Adrenal gland (tissue), 5 donors: ENCODE measurements at regions not wholly inside any gene's neighbourhood (a gene's known extent, or its start where the extent isn't known, plus 50 kb on each side); places are given as distances from the start of the nearest gene placed in this dataset.

ENCODE experiments used
- POLR2A ChIP-seq, 2 donors: fragments of 450-650 bp; IDR thresholded peaks; one replicate each; pipeline ENCODE4 v1.6.1; 2017; ENCODE audit warnings: antibody characterized with exemption in 2 of 2, mild to moderate bottlenecking in 2 of 2, moderate library complexity in 1 of 2
- TF ChIP-seq, protein P1 (sequence below), 6 experiments: fragments of 450-650 bp in 4 of 6; fragments of 200-600 bp in 2 of 6; sonication (generic) in 1 of 6; IDR thresholded peaks; 1 replicate in 5 of 6; 2 replicates in 1 of 6; pipeline versions ENCODE4 v1.5.1 to v1.8.0; 2016 to 2021; ENCODE audit warnings: antibody characterized with exemption in 6 of 6, mild to moderate bottlenecking in 2 of 6, moderate library complexity in 1 of 6
- donor health status: DM: no; HTN: no; CAD: no.

DNA sequence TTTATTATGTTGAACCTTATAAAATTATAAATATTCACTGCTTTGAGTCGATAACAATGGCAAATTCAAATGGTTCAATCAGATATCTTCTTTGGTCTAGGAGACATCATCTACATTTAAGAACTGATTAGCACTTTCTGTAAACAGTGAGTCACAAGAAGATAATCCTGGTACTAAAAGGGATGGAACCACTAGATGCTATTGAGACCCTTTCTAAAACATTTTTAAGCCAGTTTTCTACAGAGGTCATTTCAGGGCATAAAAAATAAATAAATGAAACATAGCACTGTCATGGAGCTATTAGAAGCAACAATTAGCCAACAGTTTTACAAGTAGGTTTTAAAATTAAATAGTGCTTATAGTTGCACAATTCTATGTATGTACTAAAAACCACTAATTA lies 212.2 kb downstream of the DUSP6 start:
- TF ChIP-seq, protein P1, sequence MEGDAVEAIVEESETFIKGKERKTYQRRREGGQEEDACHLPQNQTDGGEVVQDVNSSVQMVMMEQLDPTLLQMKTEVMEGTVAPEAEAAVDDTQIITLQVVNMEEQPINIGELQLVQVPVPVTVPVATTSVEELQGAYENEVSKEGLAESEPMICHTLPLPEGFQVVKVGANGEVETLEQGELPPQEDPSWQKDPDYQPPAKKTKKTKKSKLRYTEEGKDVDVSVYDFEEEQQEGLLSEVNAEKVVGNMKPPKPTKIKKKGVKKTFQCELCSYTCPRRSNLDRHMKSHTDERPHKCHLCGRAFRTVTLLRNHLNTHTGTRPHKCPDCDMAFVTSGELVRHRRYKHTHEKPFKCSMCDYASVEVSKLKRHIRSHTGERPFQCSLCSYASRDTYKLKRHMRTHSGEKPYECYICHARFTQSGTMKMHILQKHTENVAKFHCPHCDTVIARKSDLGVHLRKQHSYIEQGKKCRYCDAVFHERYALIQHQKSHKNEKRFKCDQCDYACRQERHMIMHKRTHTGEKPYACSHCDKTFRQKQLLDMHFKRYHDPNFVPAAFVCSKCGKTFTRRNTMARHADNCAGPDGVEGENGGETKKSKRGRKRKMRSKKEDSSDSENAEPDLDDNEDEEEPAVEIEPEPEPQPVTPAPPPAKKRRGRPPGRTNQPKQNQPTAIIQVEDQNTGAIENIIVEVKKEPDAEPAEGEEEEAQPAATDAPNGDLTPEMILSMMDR (IDR thresholded peaks at IDR 0.05): no peak
- no peak for TF ChIP-seq POLR2A (IDR thresholded peaks at IDR 0.05)
